Suprapubic skin (tissue), 4 donors: ENCODE measurements at regions not wholly inside any gene's neighbourhood (a gene's known extent, or its start where the extent isn't known, plus 50 kb on each side); places are given as distances from the start of the nearest gene placed in this dataset.

Experiments used
- DNase-seq, 2 donors: peaks; one replicate each; pipeline ENCODE4 v3.0.0-alpha.2; 2019; ENCODE audit warnings: low spot score in 2 of 2
- H3K27ac ChIP-seq: fragments of 200-600 bp; sonication (generic); one replicate; pipeline ENCODE4 v1.5.1; 2019
- H3K27me3 ChIP-seq: fragments of 200-600 bp; sonication (generic); one replicate; pipeline ENCODE4 v1.5.1; 2019
- H3K36me3 ChIP-seq: fragments of 200-600 bp; sonication (generic); one replicate; pipeline ENCODE4 v1.5.1; 2019
- H3K4me1 ChIP-seq: fragments of 200-600 bp; sonication (generic); one replicate; pipeline ENCODE4 v1.5.1; 2019
- H3K4me3 ChIP-seq: fragments of 200-600 bp; sonication (generic); one replicate; pipeline ENCODE4 v1.5.1; 2019; ENCODE audit warnings: mild to moderate bottlenecking
- H3K9me3 ChIP-seq: fragments of 200-600 bp; sonication (generic); one replicate; pipeline ENCODE4 v1.5.1; 2019
- CTCF ChIP-seq, 2 donors: fragments of 200-600 bp in 1 of 2; fragments of 450-650 bp in 1 of 2; sonication (generic) in 1 of 2; IDR thresholded peaks; one replicate each; pipeline ENCODE4 v1.5.1; 2016 to 2019; ENCODE audit warnings: antibody characterized with exemption in 2 of 2, mild to moderate bottlenecking in 1 of 2, moderate library complexity in 1 of 2
- EP300 ChIP-seq: sonication (generic); formaldehyde crosslinking; IDR thresholded peaks from one replicate; pipeline ENCODE4 v1.6.1; 2017; ENCODE audit warnings: antibody characterized with exemption
- POLR2A ChIP-seq, 2 donors: fragments of 450-650 bp; IDR thresholded peaks; one replicate each; pipeline ENCODE4 v1.6.1; 2017; ENCODE audit warnings: antibody characterized with exemption in 2 of 2, mild to moderate bottlenecking in 2 of 2, moderate library complexity in 2 of 2
- POLR2AphosphoS5 ChIP-seq, 3 donors: sonication (generic); formaldehyde crosslinking; IDR thresholded peaks; one replicate each; pipeline ENCODE4 v1.6.1; 2017; ENCODE audit warnings: antibody characterized with exemption in 3 of 3
- WGBS: methylation state at CpG from one replicate; pipeline ENCODE4 v1.1.5; 2018; 5-methylcytosine and 5-hydroxymethylcytosine counted together

- Histone ChIP-seq H3K36me3 (no peaks in the 10 kb centered on the region), H3K9me3 (no peaks in the 10 kb centered on the region), H3K4me3 (no peak overlapping the region), H3K4me1 (peaks cover 5% of the 10 kb centered on the region), H3K27me3 (no peaks in the 10 kb centered on the region), H3K27ac (no peak overlapping the region)
- peak in 1 of 2 donors; percentile 57 for DNase-seq
- 84% methylated on average over 2 of the region's 2 CpGs for WGBS
- no peak for TF ChIP-seq POLR2A (IDR thresholded peaks at IDR 0.05)
Measured at GRCh38 chr10:46224414-46224682, 62.4 kb upstream of the ANTXRL start.

- Histone ChIP-seq H3K4me3 (no peak overlapping the region), H3K36me3 (no peaks in the 10 kb centered on the region), H3K27me3 (no peaks in the 10 kb centered on the region), H3K4me1 (peaks cover 5% of the 10 kb centered on the region), H3K27ac (no peak overlapping the region), H3K9me3 (no peaks in the 10 kb centered on the region)
- peak; percentile 33 to 54 for DNase-seq
- no peak for TF ChIP-seq EP300
- WGBS, result 89% methylated on average over 2 of the region's 5 CpGs
Measured at GRCh38 chr10:46225597-46225996, 61.2 kb upstream of the ANTXRL start.

- Histone ChIP-seq H3K27ac (no peak overlapping the region), H3K9me3 (no peaks in the 10 kb centered on the region), H3K36me3 (no peaks in the 10 kb centered on the region), H3K4me1 (peaks cover 5% of the 10 kb centered on the region), H3K27me3 (no peaks in the 10 kb centered on the region), H3K4me3 (no peak overlapping the region)
- TF ChIP-seq POLR2A (IDR thresholded peaks at IDR 0.05) (no peak), POLR2AphosphoS5 (IDR thresholded peaks at IDR 0.05) (no peak), EP300 (no peak), CTCF (IDR thresholded peaks at IDR 0.05) (no peak)
- 86% methylated on average over 2 of the region's 2 CpGs for WGBS
- peak; percentile 36 to 38 for DNase-seq
Measured at GRCh38 chr10:46226232-46226631, 60.6 kb upstream of the ANTXRL start.

GRCh38 chr10:46226900-46227558 is 59.8 kb upstream of the ANTXRL start:
- TF ChIP-seq EP300, result no peak
- TF ChIP-seq POLR2A (IDR thresholded peaks at IDR 0.05), result no peak
- no peak for TF ChIP-seq POLR2AphosphoS5 (IDR thresholded peaks at IDR 0.05)
- TF ChIP-seq CTCF (IDR thresholded peaks at IDR 0.05), result no peak
- WGBS, result 80% methylated on average over 5 of the region's 7 CpGs
- DNase-seq, result peak; percentile 26 to 60

GRCh38 chr10:46227571-46227935 is 59.2 kb upstream of the ANTXRL start:
- WGBS, result 72% methylated on average over 3 of the region's 4 CpGs
- no peaks in the 10 kb centered on the region for H3K36me3 ChIP-seq
- H3K4me1 ChIP-seq, result peaks cover 5% of the 10 kb centered on the region
- no peak for TF ChIP-seq POLR2AphosphoS5 (IDR thresholded peaks at IDR 0.05)
- TF ChIP-seq EP300, result no peak
- H3K27ac ChIP-seq, result no peak overlapping the region
- no peaks in the 10 kb centered on the region for H3K9me3 ChIP-seq
- no peak overlapping the region for H3K4me3 ChIP-seq
- H3K27me3 ChIP-seq, result no peaks in the 10 kb centered on the region
- peak in 1 of 2 donors; percentile 34 for DNase-seq

More at GRCh38 chr10:46226900-46227558, 59.8 kb upstream of the ANTXRL start:
- no peaks in the 10 kb centered on the region for H3K36me3 ChIP-seq
- peaks cover 5% of the 10 kb centered on the region for H3K4me1 ChIP-seq
- no peaks in the 10 kb centered on the region for H3K9me3 ChIP-seq
- no peak overlapping the region for H3K27ac ChIP-seq
- no peak overlapping the region for H3K4me3 ChIP-seq
- H3K27me3 ChIP-seq, result no peaks in the 10 kb centered on the region

- peak; percentile 37 for DNase-seq
- Histone ChIP-seq H3K4me3 (no peak overlapping the region), H3K9me3 (no peaks in the 10 kb centered on the region), H3K36me3 (no peaks in the 10 kb centered on the region), H3K4me1 (peaks cover 5% of the 10 kb centered on the region), H3K27me3 (no peaks in the 10 kb centered on the region), H3K27ac (no peak overlapping the region)
- TF ChIP-seq CTCF (IDR thresholded peaks at IDR 0.05) (no peak), POLR2A (IDR thresholded peaks at IDR 0.05) (no peak)
- WGBS, result 40% methylated on average over 1 of the region's 6 CpGs
Measured at GRCh38 chr10:46227936-46228562, 58.7 kb upstream of the ANTXRL start.
